ENCODE measurements at regions not wholly inside any gene's neighbourhood (a gene's known extent, or its start where the extent isn't known, plus 50 kb on each side); places are given as distances from the start of the nearest gene placed in this dataset.

DNA sequence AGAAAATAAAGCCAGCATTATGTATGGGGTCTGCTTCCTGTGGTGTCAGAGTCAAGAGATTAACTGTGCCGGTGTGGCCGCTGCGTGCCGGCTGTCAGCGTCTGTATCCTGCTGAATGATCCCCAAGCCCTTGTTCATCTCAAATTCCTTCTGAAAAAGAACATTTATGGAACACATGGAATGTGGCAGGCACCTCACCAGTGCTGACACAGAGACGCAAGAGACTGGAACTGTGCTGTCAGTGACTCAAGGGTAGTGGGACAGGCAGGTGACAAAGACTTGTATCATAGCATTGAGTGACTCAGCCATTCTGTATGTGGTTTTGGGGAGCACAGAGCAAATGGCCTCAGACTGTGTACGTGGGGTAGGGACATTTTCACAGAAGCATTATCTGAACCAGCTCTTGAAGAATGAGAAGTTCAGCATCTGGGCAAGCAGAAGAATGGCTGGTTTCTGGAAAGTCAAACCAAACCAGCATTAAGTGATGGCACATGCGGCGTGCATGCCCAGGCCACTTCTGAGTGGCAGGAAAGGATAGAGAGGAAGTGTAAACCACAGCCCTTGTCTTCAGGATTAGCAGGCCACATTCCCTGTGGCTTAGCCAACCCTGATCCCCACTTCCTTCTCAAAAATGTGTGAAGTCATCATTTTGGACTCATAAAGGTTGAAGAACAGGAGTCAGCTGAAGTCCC, 54.0 kb upstream of the IRS2 start:
- WGBS, result 72% methylated on average over 9 of the region's 9 CpGs
- TF ChIP-seq POLR2A (IDR thresholded peaks at IDR 0.05), result no peak
- TF ChIP-seq, protein P1, sequence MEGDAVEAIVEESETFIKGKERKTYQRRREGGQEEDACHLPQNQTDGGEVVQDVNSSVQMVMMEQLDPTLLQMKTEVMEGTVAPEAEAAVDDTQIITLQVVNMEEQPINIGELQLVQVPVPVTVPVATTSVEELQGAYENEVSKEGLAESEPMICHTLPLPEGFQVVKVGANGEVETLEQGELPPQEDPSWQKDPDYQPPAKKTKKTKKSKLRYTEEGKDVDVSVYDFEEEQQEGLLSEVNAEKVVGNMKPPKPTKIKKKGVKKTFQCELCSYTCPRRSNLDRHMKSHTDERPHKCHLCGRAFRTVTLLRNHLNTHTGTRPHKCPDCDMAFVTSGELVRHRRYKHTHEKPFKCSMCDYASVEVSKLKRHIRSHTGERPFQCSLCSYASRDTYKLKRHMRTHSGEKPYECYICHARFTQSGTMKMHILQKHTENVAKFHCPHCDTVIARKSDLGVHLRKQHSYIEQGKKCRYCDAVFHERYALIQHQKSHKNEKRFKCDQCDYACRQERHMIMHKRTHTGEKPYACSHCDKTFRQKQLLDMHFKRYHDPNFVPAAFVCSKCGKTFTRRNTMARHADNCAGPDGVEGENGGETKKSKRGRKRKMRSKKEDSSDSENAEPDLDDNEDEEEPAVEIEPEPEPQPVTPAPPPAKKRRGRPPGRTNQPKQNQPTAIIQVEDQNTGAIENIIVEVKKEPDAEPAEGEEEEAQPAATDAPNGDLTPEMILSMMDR (IDR thresholded peaks at IDR 0.05), result no peak
- no peak for TF ChIP-seq POLR2AphosphoS5 (IDR thresholded peaks at IDR 0.05)
- intact Hi-C loops (cut with DNase I), result no loop called here
- no peak overlapping the region for H3K4me3 ChIP-seq
- H3K36me3 ChIP-seq, result no peaks in the 10 kb centered on the region
- no peak overlapping the region for H3K27ac ChIP-seq
- H3K9me3 ChIP-seq, result no peaks in the 10 kb centered on the region
- H3K4me1 ChIP-seq (replicated peaks), result no peaks in the 10 kb centered on the region
- H3K27me3 ChIP-seq (replicated peaks; ENCODE audit: insufficient read depth), result no peaks in the 10 kb centered on the region
- DNase-seq (ENCODE audit: low spot score), result no peak

DNA sequence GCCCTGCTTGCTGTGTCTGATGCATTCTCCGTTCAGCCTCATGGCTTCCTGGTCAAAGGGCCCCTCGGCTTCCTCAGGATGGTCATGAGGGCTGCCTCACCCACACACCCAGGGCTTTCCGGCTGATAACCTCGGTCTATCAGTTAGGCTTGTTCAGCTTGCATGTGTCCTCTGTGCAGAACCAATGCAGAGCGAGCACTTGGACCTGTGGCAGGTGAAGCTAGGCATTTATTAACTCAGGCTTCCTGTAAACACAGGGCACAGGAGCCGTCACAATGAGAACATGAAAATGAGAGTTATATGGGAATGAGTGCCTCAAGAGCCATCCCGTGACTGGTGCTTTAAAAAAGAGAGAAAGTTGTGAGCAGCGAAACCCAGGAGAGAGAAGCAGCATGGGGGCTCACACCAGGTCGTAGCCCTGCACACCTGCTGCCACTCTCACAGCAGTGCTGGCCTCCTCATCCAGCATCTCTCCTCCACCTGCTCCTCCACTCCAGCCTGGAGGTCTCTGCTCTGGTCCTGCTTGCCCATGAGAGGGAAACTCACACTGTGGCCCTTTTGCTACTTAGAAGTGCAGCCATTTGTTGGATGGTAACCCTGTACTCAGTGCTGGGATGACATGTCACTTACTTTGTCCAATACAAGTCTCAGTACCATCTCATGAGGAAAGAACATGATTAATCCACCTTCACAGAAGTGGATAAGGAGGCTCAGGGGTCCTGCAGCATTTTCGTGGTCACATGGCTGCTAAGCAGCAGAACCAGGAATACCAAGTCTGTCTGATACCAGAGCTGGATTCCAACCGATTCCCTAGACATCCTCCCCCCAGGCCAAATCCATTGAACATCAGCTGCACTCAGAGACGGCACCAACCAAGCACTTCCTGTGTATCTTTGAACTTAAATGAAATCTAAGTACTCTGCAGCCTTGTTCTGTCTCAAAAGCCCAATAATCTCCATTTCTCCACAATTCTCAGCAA, 50.5 kb upstream of the IRS2 start:
- DNase-seq (ENCODE audit: low spot score), result no peak
- TF ChIP-seq POLR2AphosphoS5 (IDR thresholded peaks at IDR 0.05) (no peak), POLR2A (IDR thresholded peaks at IDR 0.05) (no peak)
- TF ChIP-seq, protein P1 (IDR thresholded peaks at IDR 0.05), result no peak
- 54% methylated on average over 12 of the region's 12 CpGs for WGBS
- Histone ChIP-seq H3K27me3 (replicated peaks; ENCODE audit: insufficient read depth) (no peaks in the 10 kb centered on the region), H3K4me3 (no peak overlapping the region), H3K36me3 (no peaks in the 10 kb centered on the region), H3K9me3 (no peaks in the 10 kb centered on the region), H3K4me1 (replicated peaks) (no peaks in the 10 kb centered on the region), H3K27ac (no peak overlapping the region)
- intact Hi-C loops (cut with DNase I), result no loop called here
